Dermis blood vessel endothelial cell (primary cell): ENCODE measurements at regions not wholly inside any gene's neighbourhood (a gene's known extent, or its start where the extent isn't known, plus 50 kb on each side); places are given as distances from the start of the nearest gene placed in this dataset.
A peak's percentile ranks its signal among the peaks of the same experiment; 100 is the strongest.

Experiments used
- DNase-seq: peaks from one replicate; pipeline ENCODE4 v3.0.0; 2010

- no peak for DNase-seq
Measured at GRCh38 chr2:150609831-150610582, 122.5 kb upstream of the RND3 start.

GRCh38 chr2:150608341-150608740 lies 120.9 kb upstream of the RND3 start:
- no peak for DNase-seq

- DNase-seq, result no peak
Measured at GRCh38 chr2:150607390-150607811, 119.9 kb upstream of the RND3 start.

- DNase-seq, result no peak
Measured at GRCh38 chr2:150606380-150607060, 119.1 kb upstream of the RND3 start.

- DNase-seq, result no peak
Measured at GRCh38 chr2:150605664-150606063, 118.2 kb upstream of the RND3 start.

GRCh38 chr2:150601280-150602038 lies 114.0 kb upstream of the RND3 start:
- DNase-seq, result no peak

GRCh38 chr2:150599889-150600288 lies 112.4 kb upstream of the RND3 start:
- no peak for DNase-seq

- DNase-seq, result no peak
Measured at GRCh38 chr2:150598383-150598782, 110.9 kb upstream of the RND3 start.

GRCh38 chr2:150595803-150596470 lies 108.5 kb upstream of the RND3 start:
- no peak for DNase-seq

- DNase-seq, result no peak
Measured at GRCh38 chr2:150594299-150594698, 106.8 kb upstream of the RND3 start.

GRCh38 chr2:150591496-150592285 lies 104.2 kb upstream of the RND3 start:
- no peak for DNase-seq

GRCh38 chr2:150589681-150590080 lies 102.2 kb upstream of the RND3 start:
- DNase-seq, result no peak

GRCh38 chr2:150588506-150588870 lies 101.0 kb upstream of the RND3 start:
- no peak for DNase-seq

- no peak for DNase-seq
Measured at GRCh38 chr2:150587547-150588505, 100.4 kb upstream of the RND3 start.

GRCh38 chr2:150586858-150587257 lies 99.4 kb upstream of the RND3 start:
- peak; percentile 12 for DNase-seq

- no peak for DNase-seq
Measured at GRCh38 chr2:150585221-150585971, 97.9 kb upstream of the RND3 start.

- no peak for DNase-seq
Measured at GRCh38 chr2:150584081-150584480, 96.6 kb upstream of the RND3 start.

GRCh38 chr2:150581717-150582472 lies 94.4 kb upstream of the RND3 start:
- DNase-seq, result no peak

GRCh38 chr2:150578481-150578880 lies 91.0 kb upstream of the RND3 start:
- DNase-seq, result no peak
